Fibroblast of lung (primary cell): ENCODE measurements at regions not wholly inside any gene's neighbourhood (a gene's known extent, or its start where the extent isn't known, plus 50 kb on each side); places are given as distances from the start of the nearest gene placed in this dataset.

Source experiments
- DNase-seq, 2 donors: peaks; one replicate each; pipeline versions ENCODE4 v3.0.0 to v3.0.0-alpha.2; 2010; ENCODE audit warnings: low read depth in 2 of 2
- H2AFZ ChIP-seq: 2 replicates; pipeline ENCODE4 v1.5.1; 2012; ENCODE audit warnings: low read length, control low read depth, inconsistent platforms
- H3K27ac ChIP-seq: 2 replicates; pipeline ENCODE4 v1.5.1; 2011; ENCODE audit warnings: low read length, control low read depth; ENCODE audit not compliant: insufficient read depth
- H3K27me3 ChIP-seq: 2 replicates; pipeline ENCODE4 v1.5.1; 2011; ENCODE audit warnings: mild to moderate bottlenecking, low read length; ENCODE audit not compliant: control insufficient read depth, insufficient read depth
- H3K36me3 ChIP-seq: 2 replicates; pipeline ENCODE4 v1.5.1; 2011; ENCODE audit warnings: low read length; ENCODE audit not compliant: control insufficient read depth, insufficient read depth
- H3K4me1 ChIP-seq: 2 replicates; pipeline ENCODE4 v1.5.1; 2011; ENCODE audit warnings: low read length; ENCODE audit not compliant: control insufficient read depth, insufficient read depth; ENCODE audit errors: extremely low read depth
- H3K4me2 ChIP-seq: 2 replicates; pipeline ENCODE4 v1.5.1; 2011; ENCODE audit warnings: low read length, control low read depth; ENCODE audit not compliant: insufficient read depth; ENCODE audit errors: extremely low read depth
- H3K4me3 ChIP-seq, 4 experiments: fragments of 200-600 bp in 1 of 4; sonication (generic) in 1 of 4; replicated peaks in 1 of 4; 2 replicates each; pipeline ENCODE4 v1.5.1; 2011 to 2016; ENCODE audit warnings: low read length in 4 of 4, low read depth in 3 of 4, mild to moderate bottlenecking in 3 of 4, control low read depth in 2 of 4, inconsistent platforms in 1 of 4, mixed read lengths in 1 of 4; ENCODE audit not compliant: insufficient read depth in 1 of 4; ENCODE audit errors: control extremely low read depth in 1 of 4
- H3K79me2 ChIP-seq: 2 replicates; pipeline ENCODE4 v1.5.1; 2012; ENCODE audit warnings: mild to moderate bottlenecking, low read length, inconsistent platforms; ENCODE audit not compliant: control insufficient read depth, insufficient read depth
- H3K9ac ChIP-seq: 2 replicates; pipeline ENCODE4 v1.5.1; 2011; ENCODE audit warnings: mild to moderate bottlenecking, low read length, control low read depth; ENCODE audit not compliant: insufficient read depth
- H3K9me3 ChIP-seq: 2 replicates; pipeline ENCODE4 v1.5.1; 2012; ENCODE audit warnings: low read depth, low read length; ENCODE audit not compliant: control insufficient read depth, insufficient read depth
- H4K20me1 ChIP-seq: 2 replicates; pipeline ENCODE4 v1.5.1; 2011; ENCODE audit warnings: low read length; ENCODE audit not compliant: control insufficient read depth, insufficient read depth; ENCODE audit errors: extremely low read depth
- EZH2 ChIP-seq: IDR thresholded peaks from 2 replicates; pipeline ENCODE4 v1.5.1; 2012; ENCODE audit warnings: low read length, control low read depth, mild to moderate bottlenecking; ENCODE audit errors: missing control alignments
- TF ChIP-seq, protein P1 (sequence below), 2 donors: IDR thresholded peaks in 1 of 2; conservative IDR thresholded peaks in 1 of 2; 1 replicate in 1 of 2; 2 replicates in 1 of 2; pipeline ENCODE4 v1.5.1; 2011 to 2012; ENCODE audit warnings: low read length in 2 of 2, control low read depth in 1 of 2, inconsistent platforms in 1 of 2, low read depth in 1 of 2, mild to moderate bottlenecking in 1 of 2

DNA sequence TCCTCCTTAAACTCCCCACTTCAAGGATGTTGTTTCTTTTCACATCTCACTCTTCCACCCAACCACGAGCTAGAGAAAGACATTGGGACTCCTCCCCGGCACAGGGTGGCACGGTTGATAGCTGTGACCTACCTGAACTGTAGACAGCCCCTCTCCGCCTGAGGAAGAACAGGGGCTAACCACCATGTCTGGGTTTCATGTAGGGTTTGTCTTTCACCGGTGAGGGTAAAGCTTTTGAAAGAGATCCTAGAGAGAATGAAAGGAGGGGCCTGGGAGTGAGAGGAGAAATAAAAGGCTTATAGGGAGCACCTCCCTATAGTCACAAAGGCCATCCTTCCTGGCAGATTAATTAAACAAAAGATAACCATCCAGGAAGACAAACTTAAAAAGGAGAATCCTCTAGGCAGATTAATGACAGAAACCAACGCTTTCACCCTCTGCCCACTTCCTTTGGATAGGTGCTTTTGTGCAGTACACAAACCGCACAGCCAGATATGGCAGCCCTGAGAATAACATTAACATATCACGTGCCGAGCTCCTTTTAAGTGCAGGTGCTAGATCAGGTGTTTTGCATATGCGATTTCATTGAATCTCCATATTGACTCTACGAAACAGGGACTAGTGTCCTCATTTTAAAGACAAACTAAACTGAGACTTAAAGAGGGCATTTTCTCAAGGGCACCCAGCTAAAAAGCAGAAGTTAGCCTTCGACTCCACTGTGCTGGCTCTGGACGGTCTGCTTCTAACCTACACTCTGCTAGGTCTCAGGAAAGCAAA, 178.1 kb upstream of the RUNX1 start:
- peaks cover 4% of the 10 kb centered on the region for H3K4me1 ChIP-seq
- no peak overlapping the region for H3K9ac ChIP-seq
- H2AFZ ChIP-seq, result no peak overlapping the region
- H3K9me3 ChIP-seq, result no peaks in the 10 kb centered on the region
- no peaks in the 10 kb centered on the region for H3K27me3 ChIP-seq
- TF ChIP-seq, protein P1, sequence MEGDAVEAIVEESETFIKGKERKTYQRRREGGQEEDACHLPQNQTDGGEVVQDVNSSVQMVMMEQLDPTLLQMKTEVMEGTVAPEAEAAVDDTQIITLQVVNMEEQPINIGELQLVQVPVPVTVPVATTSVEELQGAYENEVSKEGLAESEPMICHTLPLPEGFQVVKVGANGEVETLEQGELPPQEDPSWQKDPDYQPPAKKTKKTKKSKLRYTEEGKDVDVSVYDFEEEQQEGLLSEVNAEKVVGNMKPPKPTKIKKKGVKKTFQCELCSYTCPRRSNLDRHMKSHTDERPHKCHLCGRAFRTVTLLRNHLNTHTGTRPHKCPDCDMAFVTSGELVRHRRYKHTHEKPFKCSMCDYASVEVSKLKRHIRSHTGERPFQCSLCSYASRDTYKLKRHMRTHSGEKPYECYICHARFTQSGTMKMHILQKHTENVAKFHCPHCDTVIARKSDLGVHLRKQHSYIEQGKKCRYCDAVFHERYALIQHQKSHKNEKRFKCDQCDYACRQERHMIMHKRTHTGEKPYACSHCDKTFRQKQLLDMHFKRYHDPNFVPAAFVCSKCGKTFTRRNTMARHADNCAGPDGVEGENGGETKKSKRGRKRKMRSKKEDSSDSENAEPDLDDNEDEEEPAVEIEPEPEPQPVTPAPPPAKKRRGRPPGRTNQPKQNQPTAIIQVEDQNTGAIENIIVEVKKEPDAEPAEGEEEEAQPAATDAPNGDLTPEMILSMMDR (conservative IDR thresholded peaks at IDR 0.05 in 1 of 2, IDR thresholded peaks at IDR 0.05 in 1 of 2; ENCODE audit: low read depth in 1 of 2, low read length in 2 of 2), result no peak
- TF ChIP-seq EZH2, result no peak
- H3K4me3 ChIP-seq, result no peak overlapping the region
- no peaks in the 10 kb centered on the region for H3K79me2 ChIP-seq
- H3K27ac ChIP-seq, result no peak overlapping the region
- no peaks in the 10 kb centered on the region for H4K20me1 ChIP-seq
- no peak for DNase-seq
- H3K4me2 ChIP-seq, result no peak overlapping the region
- H3K36me3 ChIP-seq, result no peaks in the 10 kb centered on the region

- Histone ChIP-seq H3K36me3 (no peaks in the 10 kb centered on the region), H4K20me1 (no peaks in the 10 kb centered on the region), H3K9ac (no peak overlapping the region), H3K79me2 (no peaks in the 10 kb centered on the region), H3K4me3 (no peak overlapping the region), H2AFZ (no peak overlapping the region), H3K4me2 (no peak overlapping the region), H3K4me1 (peaks cover 4% of the 10 kb centered on the region), H3K27me3 (no peaks in the 10 kb centered on the region), H3K9me3 (no peaks in the 10 kb centered on the region), H3K27ac (no peak overlapping the region)
- TF ChIP-seq EZH2, result no peak
- TF ChIP-seq, protein P1 (conservative IDR thresholded peaks at IDR 0.05 in 1 of 2, IDR thresholded peaks at IDR 0.05 in 1 of 2; ENCODE audit: low read depth in 1 of 2, low read length in 2 of 2), result no peak
- DNase-seq, result peak; percentile 52 to 95
These were observed 177.2 kb upstream of the RUNX1 start for GRCh38 chr21:35226328-35226727.

GRCh38 chr21:35225573-35225972, 176.5 kb upstream of the RUNX1 start:
- Histone ChIP-seq H3K27me3 (no peaks in the 10 kb centered on the region), H3K4me2 (no peak overlapping the region)

More at GRCh38 chr21:35225573-35225972, 176.5 kb upstream of the RUNX1 start:
- Histone ChIP-seq H3K9ac (no peak overlapping the region), H2AFZ (no peak overlapping the region), H3K79me2 (no peaks in the 10 kb centered on the region), H3K27ac (no peak overlapping the region), H3K36me3 (no peaks in the 10 kb centered on the region), H3K4me1 (peaks cover 4% of the 10 kb centered on the region), H4K20me1 (no peaks in the 10 kb centered on the region), H3K9me3 (no peaks in the 10 kb centered on the region), H3K4me3 (no peak overlapping the region)
- no peak for DNase-seq
- TF ChIP-seq, protein P1 (conservative IDR thresholded peaks at IDR 0.05 in 1 of 2, IDR thresholded peaks at IDR 0.05 in 1 of 2; ENCODE audit: low read depth in 1 of 2, low read length in 2 of 2), result no peak
- no peak for TF ChIP-seq EZH2
